Activated CD8-positive, alpha-beta memory T cell treated with anti-CD3 and anti-CD28 coated beads, Interleukin-2, amount 50 U/mL, for 1 hour (primary cell): ENCODE measurements at regions not wholly inside any gene's neighbourhood (a gene's known extent, or its start where the extent isn't known, plus 50 kb on each side); places are given as distances from the start of the nearest gene placed in this dataset.

ENCODE experiments used
- DNase-seq: peaks from one replicate; pipeline ENCODE4 v3.0.0-alpha.2; 2020; ENCODE audit errors: extremely low read depth

DNA sequence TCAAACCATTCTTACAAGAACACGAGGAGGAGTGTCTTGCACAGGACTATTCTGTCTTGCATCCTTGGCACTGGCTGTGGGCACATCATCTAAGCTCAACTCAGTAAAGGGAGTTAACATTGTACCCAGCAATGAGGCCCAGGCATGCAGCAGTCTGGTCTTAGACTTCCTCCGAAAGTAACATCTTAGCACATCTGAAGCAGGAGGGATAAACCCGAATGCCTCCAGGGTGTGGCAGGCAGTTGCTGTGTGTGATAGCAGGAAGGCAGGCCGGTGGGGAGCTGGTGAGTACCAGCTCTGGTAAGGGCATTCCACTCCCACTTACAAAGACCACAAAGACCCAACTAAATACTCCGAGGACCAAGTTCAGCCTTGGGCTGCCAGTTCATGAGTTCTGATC is 206.3 kb downstream of the TSN start:
- DNase-seq = no peak

DNA sequence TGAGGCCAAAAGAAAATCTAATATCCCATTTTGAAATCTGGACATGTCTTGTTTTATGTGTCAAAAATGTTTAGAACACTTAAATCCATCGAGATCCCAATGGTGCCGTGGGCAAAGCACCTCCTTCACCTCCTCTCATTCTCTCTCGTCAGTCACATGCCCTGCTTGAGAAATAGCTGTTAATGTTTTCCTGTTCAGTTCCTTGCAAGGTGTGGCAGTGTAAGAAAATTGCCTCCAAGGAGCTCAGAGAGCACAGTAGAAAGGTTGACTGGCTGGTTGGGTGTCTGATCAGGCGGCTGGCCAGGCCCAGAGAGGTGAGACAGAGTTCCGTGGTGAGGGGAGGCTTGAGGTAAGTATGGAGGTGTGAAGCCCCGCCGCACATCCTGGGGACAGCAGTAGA is 210.2 kb downstream of the TSN start:
- no peak for DNase-seq

DNA sequence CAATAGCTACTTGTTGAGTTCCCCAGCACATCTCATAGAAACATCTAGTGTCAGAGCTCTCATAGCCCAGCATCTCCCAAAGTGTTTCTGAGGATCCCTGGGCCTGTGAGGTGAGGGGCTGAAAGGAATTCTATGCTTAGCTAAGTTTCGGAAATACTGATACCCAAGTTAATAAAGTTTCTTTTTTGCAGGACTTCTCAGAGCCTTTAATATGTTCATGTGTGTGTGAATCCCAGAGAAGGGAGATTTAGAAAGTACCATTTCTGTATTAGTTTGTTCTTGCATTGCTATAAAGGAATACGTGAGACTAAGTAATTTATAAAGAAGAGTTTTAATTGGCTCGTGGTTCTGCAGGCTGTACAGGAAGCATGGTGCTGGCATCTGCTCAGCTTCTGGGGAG is 211.2 kb downstream of the TSN start:
- no peak for DNase-seq

DNA sequence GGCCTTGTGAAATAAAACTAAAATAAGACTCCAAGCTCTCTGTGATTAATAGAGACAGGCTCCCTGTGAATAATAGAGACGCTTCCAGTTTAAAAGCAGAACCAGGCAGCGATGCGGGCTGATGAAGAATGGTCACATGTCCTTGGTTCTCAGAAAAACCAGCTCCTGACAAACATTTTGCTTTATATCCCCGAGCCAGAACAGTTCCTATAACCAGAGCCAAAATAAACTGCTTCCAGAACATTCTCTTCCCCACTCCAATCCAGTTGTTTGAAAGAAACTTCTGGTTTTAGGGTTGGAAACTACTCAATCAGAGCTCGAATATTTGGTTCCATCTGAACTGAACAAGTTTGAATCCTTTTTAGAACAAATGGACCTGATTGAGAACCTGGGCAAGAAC is 213.7 kb downstream of the TSN start:
- no peak for DNase-seq

DNA sequence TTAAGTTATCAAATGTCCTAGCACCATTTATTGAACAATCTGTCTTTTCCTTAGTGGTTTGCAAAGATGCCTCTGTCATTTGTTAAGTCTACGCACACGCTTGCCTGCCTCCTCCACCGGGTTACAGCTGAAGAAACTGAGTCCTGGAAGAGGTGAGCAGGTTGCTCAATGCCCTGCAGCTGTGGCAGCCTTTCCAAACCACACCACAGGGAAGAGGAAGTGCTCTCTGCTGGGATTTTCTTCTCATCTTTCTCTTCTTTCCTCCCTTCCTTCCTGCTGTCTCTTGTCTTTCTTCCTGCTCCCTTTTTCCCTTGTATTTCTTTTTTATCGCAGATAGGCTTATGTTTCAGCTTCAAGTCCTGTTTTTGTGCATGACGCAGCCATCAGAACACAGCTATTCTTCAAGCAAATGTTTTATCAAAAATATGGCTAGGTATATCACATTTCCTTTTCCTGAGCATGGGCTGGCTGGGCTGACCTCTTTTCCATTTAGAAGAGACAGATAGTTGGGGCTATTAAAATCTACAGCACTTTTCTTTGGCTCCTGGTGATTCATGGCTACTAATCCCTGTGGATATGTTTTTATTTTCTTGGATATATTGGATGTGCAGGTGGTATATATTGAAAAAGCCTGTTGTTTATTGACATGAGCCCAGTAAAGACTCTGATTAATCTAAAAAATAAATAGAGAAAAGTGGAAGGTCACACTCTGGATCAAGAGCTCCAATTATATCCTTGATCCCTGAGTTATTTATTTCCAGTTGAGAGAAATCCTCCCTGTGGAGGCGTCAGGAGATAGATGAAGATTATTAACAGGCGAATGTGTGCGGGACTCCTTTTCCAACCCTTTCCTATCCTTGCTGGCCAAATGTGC is 214.6 kb downstream of the TSN start:
- no peak for DNase-seq

DNA sequence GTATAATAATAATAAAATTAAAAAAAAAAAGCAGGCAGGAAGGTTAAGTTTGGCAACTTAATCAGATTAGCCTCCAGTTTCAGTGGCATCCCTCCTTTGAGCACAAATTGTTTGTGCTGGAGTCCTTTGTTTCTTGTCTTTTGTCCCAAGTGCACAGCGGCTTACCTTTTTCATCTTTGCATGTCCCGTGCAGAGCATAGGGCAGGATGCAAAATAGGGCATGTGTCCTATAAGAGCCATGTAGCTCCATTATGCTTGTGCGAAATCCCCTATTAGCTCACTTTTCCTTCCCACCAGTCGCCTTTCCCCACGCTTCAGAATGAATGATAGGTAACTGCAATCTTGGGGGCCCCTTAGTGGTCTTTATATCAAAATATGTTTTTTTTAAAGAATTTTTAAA is 216.8 kb downstream of the TSN start:
- no peak for DNase-seq

DNA sequence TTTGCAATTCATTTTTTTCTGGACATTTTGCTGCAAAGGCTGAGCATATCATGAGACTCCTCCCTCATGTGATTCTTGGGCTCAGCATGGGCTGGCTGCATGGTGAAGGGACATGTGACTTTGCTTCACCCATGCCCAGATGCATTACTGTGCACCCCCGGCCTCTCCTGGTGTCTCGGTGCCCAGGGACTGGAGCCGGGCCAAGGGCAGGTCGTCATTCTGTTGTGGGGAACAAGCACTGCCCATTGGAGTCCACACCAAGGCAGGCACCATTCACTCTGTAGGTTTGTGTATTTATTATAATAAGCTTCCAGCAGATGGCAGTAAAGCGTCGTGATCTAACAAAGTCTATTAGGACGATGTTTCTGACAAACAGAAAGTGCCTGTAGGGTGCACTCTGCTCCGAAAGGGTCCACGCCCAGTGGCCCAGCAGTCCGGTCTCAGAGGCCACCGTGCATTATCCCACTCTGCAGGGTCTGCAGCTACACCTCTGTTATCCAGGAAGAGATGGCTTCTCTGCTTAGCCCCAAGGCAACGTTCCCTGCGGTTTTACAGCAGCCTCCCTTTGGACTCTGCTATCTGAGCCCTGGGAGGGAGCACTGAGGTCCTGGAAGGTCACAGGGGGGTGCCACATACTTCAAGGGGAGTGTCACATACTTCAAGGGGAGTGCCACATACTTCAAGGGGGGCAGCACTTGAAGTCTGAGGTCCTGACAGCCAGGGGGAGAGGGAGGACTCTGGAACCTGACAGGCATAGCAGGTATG is 219.6 kb downstream of the TSN start:
- DNase-seq = peak; percentile 4

DNA sequence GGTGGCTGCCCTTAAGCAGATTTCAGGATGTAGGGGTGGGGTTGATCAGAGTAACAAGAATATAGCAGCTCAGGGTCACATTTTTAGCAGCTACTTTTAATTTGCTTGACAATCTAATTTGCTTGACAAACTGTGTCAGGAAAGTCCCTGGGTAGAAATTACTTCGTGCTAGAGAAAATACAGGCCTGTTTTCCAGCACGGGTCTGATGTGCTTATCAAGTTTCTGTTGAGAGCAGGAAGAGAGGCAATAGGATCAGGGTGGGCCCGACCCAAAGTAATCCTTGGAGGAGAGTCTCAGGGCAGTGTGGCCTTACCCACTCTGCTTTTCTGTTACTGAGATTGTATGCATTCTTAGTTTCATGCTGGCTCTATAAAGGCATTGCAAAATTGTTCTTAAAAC is 221.5 kb downstream of the TSN start:
- DNase-seq = no peak

DNA sequence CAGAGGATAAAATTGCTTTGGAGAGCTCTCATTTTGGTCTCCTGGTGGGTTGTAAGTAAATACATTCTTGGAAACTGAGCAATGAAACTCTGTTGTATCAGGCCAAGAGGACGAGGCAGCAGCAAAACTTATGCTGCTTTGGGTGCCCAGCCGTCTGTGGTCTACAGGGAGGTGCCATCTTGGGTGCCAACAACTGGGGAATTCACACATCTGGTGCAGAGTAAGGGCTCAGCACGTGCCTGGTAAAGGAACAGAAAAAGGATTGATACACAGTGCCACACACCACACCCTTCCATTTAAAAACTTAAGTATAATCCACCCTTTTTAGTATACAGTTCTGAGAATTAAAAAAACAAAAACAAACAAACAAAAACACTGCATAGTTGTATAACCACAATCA is 221.9 kb downstream of the TSN start:
- no peak for DNase-seq

DNA sequence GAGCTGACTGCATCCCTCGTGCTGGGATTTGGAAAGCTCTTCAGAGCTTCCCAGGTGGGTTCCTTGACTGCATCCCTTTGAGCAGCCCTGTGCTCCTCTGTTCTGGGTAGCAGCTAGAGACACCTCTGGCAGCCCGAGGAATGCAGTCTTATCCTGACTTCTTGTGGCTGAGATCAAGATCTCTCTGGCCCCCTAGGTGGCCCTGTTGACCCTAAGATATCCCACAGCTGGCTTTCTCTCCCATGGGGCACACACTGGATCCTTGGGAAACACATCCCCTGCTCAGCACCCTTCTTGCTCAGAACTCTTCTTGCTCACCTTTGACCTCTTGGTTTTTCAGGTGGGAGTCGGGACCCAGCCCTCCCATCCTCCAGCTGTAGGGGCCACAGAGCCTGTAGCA is 237.2 kb downstream of the TSN start:
- DNase-seq = no peak

DNA sequence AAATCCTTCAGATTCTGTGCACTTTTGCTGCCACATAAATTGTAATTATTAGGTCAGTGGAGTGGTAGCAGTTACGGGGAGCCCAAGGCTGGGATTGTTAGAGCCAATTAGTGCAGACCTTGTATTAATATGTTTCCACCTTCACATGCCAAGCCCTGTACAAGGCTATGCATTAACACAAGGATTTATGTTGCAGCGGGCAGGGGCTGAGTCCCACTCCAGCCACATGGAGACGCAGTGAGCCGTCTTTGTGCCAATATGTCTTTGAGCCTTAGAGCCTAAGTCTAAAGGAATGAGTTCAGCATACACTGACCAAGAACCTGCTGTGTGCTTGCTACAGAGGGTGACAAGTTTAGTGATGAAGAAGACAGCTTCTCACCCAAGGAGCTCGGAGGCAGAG is 238.2 kb downstream of the TSN start:
- DNase-seq = no peak

DNA sequence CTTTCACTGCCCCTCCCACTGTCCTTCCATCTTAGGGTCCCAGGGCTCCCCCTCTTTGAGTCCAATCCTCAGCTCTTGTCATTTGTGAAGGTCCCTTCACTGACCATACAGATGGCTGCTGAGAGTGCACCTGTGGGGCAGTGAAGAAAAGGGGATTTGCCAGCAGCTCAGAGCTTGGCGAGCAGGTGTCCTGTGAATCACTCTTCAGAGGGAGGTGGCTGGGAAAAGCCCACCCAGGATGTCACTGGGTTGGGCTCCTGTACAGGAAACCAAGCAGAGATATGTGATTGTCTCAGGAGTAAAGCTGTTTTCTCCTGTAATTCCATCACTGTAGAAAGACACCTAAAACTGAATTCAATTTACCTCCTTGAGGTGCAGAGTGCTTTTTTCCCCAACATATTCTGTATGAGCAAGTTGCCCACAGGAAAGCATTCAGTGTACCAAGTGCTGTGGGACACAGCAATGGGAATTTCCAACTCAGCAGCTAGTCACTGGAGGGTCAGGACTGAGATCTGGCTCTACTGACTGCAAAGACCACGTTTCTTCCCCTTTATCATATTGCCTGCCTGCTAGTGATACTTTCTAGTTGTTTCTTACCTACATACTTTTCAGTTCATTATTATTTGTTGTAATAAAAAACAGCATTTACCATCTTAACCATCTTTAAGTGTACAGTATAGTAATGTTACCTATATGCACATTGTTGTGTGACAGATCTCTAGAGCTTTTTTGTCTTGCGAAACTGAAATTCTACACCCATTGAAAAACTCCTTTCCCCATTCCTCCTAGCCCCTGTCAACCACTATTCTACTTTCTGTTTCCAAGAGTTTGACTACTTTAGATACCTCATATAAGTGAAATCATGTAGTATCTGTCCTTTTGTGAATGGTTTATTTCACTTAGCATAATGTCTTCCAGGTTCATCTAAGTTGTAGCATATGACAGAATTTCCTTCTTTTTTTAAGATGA is 239.1 kb downstream of the TSN start:
- DNase-seq = no peak

DNA sequence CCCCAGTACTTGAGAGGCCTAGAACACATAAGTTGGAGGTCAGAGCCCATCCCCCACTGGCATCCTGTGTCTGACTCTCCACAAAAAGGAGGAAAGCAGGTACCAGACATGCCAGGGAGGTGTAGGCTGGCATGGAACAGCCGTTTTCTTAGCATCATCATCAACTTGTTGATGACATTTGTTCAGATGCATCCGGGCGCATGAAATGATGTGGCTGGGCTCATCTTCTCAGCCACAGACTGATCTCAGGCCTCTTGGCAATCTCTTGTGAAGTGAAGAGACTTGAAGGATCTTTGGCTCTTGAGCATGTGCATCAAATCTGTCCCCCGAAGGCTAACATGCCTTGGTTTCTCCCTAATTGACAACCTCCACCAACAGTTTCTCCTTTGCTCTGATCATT is 243.3 kb downstream of the TSN start:
- DNase-seq = no peak

DNA sequence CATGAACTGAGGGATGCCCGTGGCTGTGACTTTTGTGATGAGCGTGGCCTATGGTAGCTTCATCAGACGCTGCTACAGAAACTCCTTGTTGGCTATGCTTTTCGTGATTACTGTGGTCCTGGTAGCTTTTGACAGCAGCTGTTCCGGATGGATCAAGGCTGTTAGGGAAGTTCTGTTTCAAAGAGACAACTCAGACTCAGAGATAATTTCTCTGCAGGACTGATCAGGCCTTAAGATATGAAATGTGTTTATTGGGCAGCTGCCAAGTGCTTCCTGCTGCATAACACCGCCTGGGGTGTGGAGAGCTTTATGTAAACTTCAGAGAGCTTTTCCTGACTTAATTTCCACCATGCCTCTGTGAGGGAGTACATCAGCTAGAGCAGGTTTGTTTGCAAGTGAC is 243.8 kb downstream of the TSN start:
- DNase-seq = no peak

DNA sequence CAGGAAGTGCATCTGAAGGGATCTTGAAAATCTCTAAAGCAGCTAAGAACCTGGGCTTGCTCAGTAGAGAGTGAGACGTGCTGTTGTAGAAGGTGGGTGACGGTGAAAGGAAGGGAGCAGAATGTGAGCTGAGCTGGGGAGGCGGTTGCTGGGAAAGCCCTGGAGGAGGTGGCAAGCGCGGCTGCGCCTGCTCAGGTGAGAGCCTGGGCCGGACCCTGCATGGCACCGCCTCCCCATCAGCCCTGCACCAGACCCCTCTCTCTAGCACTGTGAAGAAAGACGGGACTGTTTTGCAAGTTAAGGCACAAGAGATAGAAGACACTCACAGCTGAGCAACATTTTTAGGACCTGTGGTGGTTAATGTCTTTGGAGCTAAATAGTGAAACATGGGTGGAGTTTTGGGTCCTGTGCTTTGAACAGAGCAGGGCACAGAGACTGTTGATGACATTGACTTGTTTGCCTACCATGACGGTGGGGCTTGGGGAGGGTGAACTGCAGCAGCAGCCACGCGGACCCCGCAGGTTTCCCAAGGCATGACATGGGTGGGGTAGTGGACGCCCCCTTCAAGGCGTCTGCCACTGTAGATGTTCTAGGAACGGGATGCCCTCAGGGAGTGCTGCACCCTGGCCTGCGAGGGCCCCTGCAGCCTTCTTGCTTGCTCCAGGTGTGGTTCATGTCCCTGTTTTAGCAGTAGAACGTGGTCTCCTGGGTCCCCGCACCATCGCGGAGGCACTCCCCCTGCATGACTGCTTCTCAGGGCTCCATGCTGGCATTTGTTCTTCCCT is 245.3 kb downstream of the TSN start:
- no peak for DNase-seq

DNA sequence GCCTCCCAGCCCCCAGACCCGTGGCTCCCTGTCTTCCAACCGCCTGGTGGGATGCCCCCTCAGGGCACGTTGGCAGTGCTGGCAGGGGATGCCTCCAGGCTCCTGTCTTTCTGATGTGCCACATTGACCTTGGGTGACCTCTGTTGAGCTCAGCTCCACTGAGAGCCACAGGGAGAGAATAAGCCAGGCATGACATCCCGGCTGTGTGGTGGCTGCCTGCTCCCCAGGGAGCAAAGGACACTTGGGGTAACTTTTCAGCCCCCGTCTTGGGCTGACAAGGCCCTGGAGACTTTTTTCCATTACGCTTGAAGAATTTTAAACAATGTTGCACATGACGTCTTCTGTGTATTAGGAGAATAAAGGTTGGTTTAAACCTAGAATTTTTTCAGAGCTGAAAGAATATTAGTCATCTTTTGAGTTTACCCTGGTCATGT is 246.0 kb downstream of the TSN start:
- DNase-seq = no peak

DNA sequence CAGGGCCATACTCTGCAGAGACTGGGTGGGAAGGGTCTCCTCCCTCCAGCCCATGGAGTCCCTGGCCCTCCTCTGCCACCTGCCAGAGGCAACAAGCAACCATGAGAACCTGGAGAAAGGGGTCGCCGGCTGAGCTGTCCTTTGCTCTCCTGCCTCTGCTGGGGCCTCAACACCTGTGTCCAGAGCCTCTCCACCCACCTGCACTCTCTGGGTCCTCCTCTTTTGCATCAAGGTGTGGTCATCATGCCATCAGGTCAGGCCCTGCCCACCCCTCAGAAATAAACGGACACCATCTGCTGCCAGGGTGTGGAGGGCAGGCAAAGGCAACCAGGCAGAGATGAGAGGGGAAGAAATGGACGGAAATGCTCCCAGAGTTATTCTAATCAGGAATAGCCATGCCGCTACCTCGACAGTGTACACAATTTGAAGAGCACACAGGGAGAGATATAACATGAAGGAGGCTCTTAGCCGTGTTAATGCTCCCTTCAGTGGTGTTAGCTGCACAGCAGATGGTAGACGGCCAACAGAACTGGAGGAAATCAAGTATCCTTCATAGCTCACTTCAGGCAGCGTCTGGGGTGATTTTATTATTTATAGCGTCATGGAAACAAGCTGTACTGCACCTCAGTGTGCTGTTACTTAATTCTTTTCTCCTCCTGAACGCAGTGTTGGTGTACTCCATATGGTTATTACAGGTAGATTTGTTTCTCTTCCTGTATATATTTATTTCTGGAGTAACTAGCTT is 247.9 kb downstream of the TSN start:
- no peak for DNase-seq

DNA sequence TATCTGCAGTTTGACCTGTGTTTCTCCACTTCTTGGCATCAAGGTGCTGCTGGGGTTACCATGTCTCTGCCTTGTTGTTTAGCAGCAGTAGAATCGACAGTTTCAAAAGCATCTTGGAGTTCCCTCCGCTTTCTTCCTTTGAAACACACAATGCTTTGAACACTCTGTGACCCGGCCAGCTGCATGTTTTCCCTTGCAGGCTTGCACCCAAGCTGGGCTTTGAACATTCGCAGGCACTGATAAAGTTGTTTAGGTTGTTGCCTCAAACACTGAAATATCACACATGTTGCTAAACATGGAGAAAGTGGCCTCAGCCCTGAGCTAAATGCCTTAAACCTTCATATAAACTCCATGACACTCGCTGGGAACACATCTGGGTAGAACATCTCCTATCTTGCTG is 251.7 kb downstream of the TSN start:
- DNase-seq = no peak

DNA sequence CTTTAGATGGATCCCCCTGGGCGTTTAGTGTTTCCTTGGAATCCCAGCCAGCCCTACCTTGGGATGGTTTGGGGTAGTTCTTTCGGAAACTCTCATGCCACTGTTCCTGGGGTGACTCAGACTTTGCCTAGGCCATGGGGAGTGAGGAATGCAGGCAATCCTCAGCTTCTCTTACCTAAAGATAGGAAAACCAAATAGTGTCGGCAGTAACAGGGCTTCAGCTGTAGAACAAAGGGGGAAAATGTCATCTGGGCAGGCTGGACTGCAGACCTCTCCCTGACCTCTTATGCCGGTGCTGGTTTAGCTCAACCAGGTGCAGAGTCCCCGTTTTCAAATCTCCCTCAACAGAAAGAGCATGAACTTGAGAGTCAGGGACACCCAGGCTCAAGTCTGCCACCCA is 252.1 kb downstream of the TSN start:
- DNase-seq = no peak

DNA sequence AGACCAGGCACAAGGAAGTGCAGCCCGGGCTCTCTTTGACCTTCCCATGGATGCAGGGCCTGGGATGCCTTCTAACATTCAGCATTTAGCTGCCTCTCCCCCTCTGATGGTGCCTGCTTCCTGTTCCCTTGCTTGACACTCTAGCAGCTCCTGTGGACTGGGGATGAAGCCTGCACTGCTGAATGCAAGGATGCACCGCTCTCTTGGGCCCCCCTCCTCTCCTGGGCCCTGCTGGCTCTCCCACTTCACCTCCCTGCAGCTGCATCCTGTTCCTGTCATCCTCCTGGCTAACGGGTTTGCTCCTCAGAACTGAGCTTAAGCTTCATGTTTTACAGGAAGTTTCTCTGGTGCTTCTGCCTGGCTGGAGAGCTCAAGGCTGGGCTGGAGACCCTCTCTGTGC is 254.1 kb downstream of the TSN start:
- DNase-seq = no peak
